ENCODE measurements at regions not wholly inside any gene's neighbourhood (a gene's known extent, or its start where the extent isn't known, plus 50 kb on each side); places are given as distances from the start of the nearest gene placed in this dataset.
"Not testable (repeated sequence)": the region's sequence is repeated elsewhere in the genome, so short reads cannot be mapped to it uniquely, and the experiment has no call there.

GRCh38 chr21:30027986-30028385 is 88.2 kb upstream of the GRIK1 start:
- no peaks in the 10 kb centered on the region for H3K36me3 ChIP-seq
- H3K27me3 ChIP-seq = no peaks in the 10 kb centered on the region
- H3K27ac ChIP-seq = no peak overlapping the region
- H3K9me3 ChIP-seq (ENCODE audit: low read depth) = no peaks in the 10 kb centered on the region
- no peak overlapping the region for H3K4me3 ChIP-seq
- no peaks in the 10 kb centered on the region for H3K4me1 ChIP-seq (ENCODE audit: low read depth)
- DNase-seq (ENCODE audit: low read depth in 1 of 2, low spot score in 1 of 2) = no peak
- no peak for TF ChIP-seq CTCF (IDR thresholded peaks at IDR 0.05; ENCODE audit: low read depth, low read length)

- H3K4me1 ChIP-seq (ENCODE audit: low read depth); DNase-seq (ENCODE audit: low read depth in 1 of 2, low spot score in 1 of 2); H3K27ac ChIP-seq; H3K36me3 ChIP-seq; H3K9me3 ChIP-seq (ENCODE audit: low read depth); H3K27me3 ChIP-seq; H3K4me3 ChIP-seq: not testable (repeated sequence)
Observed at GRCh38 chr21:30023056-30023455, 83.3 kb upstream of the GRIK1 start.

- Histone ChIP-seq H3K36me3 (no peaks in the 10 kb centered on the region), H3K4me1 (ENCODE audit: low read depth) (no peaks in the 10 kb centered on the region), H3K27me3 (no peaks in the 10 kb centered on the region), H3K4me3 (no peak overlapping the region), H3K9me3 (ENCODE audit: low read depth) (no peaks in the 10 kb centered on the region), H3K27ac (no peak overlapping the region)
- TF ChIP-seq CTCF (IDR thresholded peaks at IDR 0.05; ENCODE audit: low read depth, low read length) = no peak
- DNase-seq (ENCODE audit: low read depth in 1 of 2, low spot score in 1 of 2) = no peak
Observed at GRCh38 chr21:30014886-30015285, 75.1 kb upstream of the GRIK1 start.

- Histone ChIP-seq H3K36me3 (no peaks in the 10 kb centered on the region), H3K9me3 (ENCODE audit: low read depth) (no peaks in the 10 kb centered on the region), H3K4me3 (no peak overlapping the region), H3K4me1 (ENCODE audit: low read depth) (no peaks in the 10 kb centered on the region), H3K27me3 (no peaks in the 10 kb centered on the region), H3K27ac (no peak overlapping the region)
- TF ChIP-seq CTCF (IDR thresholded peaks at IDR 0.05; ENCODE audit: low read depth, low read length) = no peak
- DNase-seq (ENCODE audit: low read depth in 1 of 2, low spot score in 1 of 2) = no peak
Observed at GRCh38 chr21:29991624-29992023, 51.8 kb upstream of the GRIK1 start.

- TF ChIP-seq CTCF (IDR thresholded peaks at IDR 0.05; ENCODE audit: low read depth, low read length) = no peak
- Histone ChIP-seq H3K27me3 (no peaks in the 10 kb centered on the region), H3K9me3 (ENCODE audit: low read depth) (no peaks in the 10 kb centered on the region), H3K36me3 (no peaks in the 10 kb centered on the region), H3K4me1 (ENCODE audit: low read depth) (no peaks in the 10 kb centered on the region), H3K27ac (no peak overlapping the region), H3K4me3 (no peak overlapping the region)
- no peak for DNase-seq (ENCODE audit: low read depth in 1 of 2, low spot score in 1 of 2)
Observed at GRCh38 chr21:29989634-29990234, 49.9 kb upstream of the GRIK1 start.
